Pancreas (tissue), 10 donors: ENCODE measurements at regions not wholly inside any gene's neighbourhood (a gene's known extent, or its start where the extent isn't known, plus 50 kb on each side); places are given as distances from the start of the nearest gene placed in this dataset.

Source experiments
- ATAC-seq, 4 donors: fragments of 200-7000 bp; cut with Tn5 transposase; one replicate each; pipeline versions ENCODE4 v1.8.0 to v1.9.1; 2020; ENCODE audit warnings: mild to moderate bottlenecking in 4 of 4, moderate library complexity in 4 of 4
- DNase-seq, 6 donors: peaks; one replicate each; pipeline ENCODE4 v3.0.0-alpha.2; 2020
- FAIRE-seq: peaks from 2 replicates; lab custom pipeline; 2012; peaks lifted over from hg19 to GRCh38; lab: Jason Lieb, UNC
- H3K27ac ChIP-seq, 4 donors: fragments of 200-600 bp; sonication (generic); 1 replicate in 3 of 4; 2 replicates in 1 of 4; pipeline versions ENCODE4 v1.5.0 to v1.8.0; 2020
- H3K27me3 ChIP-seq, 4 donors: fragments of 200-600 bp; one replicate each; pipeline ENCODE4 v1.8.0; 2021
- H3K36me3 ChIP-seq, 3 donors: fragments of 200-600 bp; sonication (generic) in 1 of 3; one replicate each; pipeline versions ENCODE4 v1.5.0 to v1.8.0; 2020 to 2021
- H3K4me1 ChIP-seq, 3 donors: fragments of 200-600 bp; one replicate each; pipeline ENCODE4 v1.8.0; 2021
- H3K4me3 ChIP-seq, 4 donors: fragments of 200-600 bp; sonication (generic) in 2 of 4; one replicate each; pipeline versions ENCODE4 v1.5.0 to v1.8.0; 2020 to 2021
- H3K9me3 ChIP-seq, 4 donors: fragments of 200-600 bp; one replicate each; pipeline ENCODE4 v1.8.0; 2021
- WGBS, 2 donors: extraction: QIAGEN DNeasy Blood & Tissue Kit; methylation state at CpG; one replicate each; pipeline ENCODE4 v1.1.7; 2013; 5-methylcytosine and 5-hydroxymethylcytosine counted together
- intact Hi-C, 3 donors: fragments of 100-400 bp; cut with DNase I; formaldehyde crosslinking; loops; one replicate each; pipeline versions ENCODE4 v1.11.1 to v1.14.2; 2022
- TF ChIP-seq, protein P1 (sequence below), 4 donors: fragments of 200-600 bp; sonication (generic) in 3 of 4; IDR thresholded peaks; one replicate each; pipeline versions ENCODE4 v1.5.0 to v1.8.0; 2021; ENCODE audit warnings: antibody characterized with exemption in 4 of 4
- donor health status: healthy with polysubstance abuse.
- donor health status: DM: no; HTN: no; CAD: no; lungs with moderate emphysema.
- donor health status: DM: no; HTN: no; CAD: no.
- donor health status: control.
- donor health status: control.
- donor health status: Bipolar disorder and iron deficiency.
- donor health status: DM: yes; HTN: yes; CAD: no.
- donor health status: DM: no; HTN: no; CAD: no.
- donor health status: DM: no; HTN: no; CAD: no.
- donor health status: DM: yes; HTN: yes; CAD: no.

DNA sequence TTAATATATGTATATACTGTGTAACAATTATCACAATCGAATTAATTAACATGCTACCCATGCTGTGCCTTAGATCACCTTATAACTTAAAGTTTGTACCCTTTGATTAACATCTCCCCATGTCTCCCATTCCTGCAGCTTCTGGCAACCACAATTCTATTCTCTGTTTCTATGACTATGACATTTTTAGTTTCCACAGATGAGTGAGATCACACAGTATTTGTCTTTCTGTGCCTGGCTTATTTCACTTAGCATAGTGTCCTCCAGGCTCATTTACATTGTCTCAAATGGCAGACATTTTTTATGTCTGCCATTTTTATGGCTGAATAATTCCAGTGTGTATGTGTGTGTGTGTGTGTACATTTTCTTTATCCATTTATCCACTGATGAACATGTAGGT lies 146.1 kb upstream of the SLC28A3 start:
- H3K9me3 ChIP-seq = no peaks in the 10 kb centered on the region
- H3K4me3 ChIP-seq = no peak overlapping the region
- TF ChIP-seq, protein P1, sequence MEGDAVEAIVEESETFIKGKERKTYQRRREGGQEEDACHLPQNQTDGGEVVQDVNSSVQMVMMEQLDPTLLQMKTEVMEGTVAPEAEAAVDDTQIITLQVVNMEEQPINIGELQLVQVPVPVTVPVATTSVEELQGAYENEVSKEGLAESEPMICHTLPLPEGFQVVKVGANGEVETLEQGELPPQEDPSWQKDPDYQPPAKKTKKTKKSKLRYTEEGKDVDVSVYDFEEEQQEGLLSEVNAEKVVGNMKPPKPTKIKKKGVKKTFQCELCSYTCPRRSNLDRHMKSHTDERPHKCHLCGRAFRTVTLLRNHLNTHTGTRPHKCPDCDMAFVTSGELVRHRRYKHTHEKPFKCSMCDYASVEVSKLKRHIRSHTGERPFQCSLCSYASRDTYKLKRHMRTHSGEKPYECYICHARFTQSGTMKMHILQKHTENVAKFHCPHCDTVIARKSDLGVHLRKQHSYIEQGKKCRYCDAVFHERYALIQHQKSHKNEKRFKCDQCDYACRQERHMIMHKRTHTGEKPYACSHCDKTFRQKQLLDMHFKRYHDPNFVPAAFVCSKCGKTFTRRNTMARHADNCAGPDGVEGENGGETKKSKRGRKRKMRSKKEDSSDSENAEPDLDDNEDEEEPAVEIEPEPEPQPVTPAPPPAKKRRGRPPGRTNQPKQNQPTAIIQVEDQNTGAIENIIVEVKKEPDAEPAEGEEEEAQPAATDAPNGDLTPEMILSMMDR (IDR thresholded peaks at IDR 0.05) = no peak
- intact Hi-C loops = no loop called here
- FAIRE-seq (no peak), DNase-seq (no peak), ATAC-seq (no peak)
- WGBS, 2 donors = 38 to 48% methylated on average over 1 of the region's 1 CpG
- no peaks in the 10 kb centered on the region for H3K27me3 ChIP-seq
- no peak overlapping the region for H3K27ac ChIP-seq
- H3K36me3 ChIP-seq = no peaks in the 10 kb centered on the region
- no peaks in the 10 kb centered on the region for H3K4me1 ChIP-seq

DNA sequence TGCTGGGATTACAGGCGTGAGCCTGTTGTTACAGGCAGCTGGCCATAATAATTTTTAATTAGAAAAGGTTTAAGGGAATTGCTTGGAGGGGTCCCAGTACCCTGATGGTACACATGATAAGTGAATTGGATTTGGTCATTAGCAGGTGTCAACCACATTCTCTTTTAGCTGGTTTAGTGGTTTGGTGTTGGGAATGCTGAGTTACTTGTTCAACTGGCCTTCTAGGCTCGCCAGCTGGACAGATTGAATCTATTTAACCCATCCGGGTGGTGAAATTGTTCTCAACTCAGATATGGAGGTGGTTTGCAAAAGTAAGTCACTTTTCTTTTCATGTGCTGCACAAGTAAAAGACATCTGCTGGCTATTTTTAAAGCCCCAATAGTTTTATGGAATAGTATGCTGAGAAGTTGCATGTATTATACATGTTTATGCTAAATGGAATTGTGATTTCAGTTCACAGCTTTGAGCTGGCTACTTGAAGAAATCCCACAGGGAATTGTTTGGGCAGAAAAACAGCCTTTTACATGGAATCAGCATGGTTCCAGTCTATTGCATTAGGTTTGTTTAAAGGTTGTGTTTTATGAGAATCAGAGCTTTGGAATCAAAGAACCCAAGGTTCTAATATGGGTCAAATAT lies 149.8 kb upstream of the SLC28A3 start:
- Histone ChIP-seq H3K4me1 (no peaks in the 10 kb centered on the region), H3K36me3 (no peaks in the 10 kb centered on the region), H3K4me3 (no peak overlapping the region), H3K9me3 (no peaks in the 10 kb centered on the region), H3K27ac (no peak overlapping the region), H3K27me3 (no peaks in the 10 kb centered on the region)
- DNase-seq (no peak), FAIRE-seq (no peak), ATAC-seq (no peak)
- WGBS, 2 donors = 82 to 90% methylated on average over 3 of the region's 3 CpGs
- intact Hi-C loops = no loop called here
- TF ChIP-seq, protein P1 (IDR thresholded peaks at IDR 0.05) = no peak

DNA sequence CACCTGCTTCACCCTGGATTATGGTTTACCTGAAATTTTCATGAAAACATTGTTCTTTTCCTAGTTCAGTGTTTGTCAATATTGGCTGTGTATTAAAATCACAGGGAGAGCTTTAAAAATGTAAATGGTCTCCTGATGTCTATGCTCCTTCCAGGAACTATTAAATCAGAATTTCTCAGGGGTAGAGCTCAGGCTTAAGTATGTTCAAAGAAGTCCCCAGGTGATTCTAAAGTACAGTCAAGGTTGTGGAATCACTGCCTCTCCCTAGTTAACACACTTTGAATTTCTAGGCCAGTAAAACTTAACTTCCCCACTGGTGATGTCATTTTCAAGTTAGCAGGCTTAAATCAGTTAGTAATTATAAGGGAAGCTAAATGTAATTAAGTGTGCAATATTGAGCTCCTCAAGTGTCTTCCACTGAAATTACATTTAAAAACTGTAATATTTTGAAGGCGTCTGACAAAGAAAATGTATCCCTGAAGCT lies 150.3 kb upstream of the SLC28A3 start:
- intact Hi-C loops = no loop called here
- FAIRE-seq = no peak
- no peak for ATAC-seq

DNA sequence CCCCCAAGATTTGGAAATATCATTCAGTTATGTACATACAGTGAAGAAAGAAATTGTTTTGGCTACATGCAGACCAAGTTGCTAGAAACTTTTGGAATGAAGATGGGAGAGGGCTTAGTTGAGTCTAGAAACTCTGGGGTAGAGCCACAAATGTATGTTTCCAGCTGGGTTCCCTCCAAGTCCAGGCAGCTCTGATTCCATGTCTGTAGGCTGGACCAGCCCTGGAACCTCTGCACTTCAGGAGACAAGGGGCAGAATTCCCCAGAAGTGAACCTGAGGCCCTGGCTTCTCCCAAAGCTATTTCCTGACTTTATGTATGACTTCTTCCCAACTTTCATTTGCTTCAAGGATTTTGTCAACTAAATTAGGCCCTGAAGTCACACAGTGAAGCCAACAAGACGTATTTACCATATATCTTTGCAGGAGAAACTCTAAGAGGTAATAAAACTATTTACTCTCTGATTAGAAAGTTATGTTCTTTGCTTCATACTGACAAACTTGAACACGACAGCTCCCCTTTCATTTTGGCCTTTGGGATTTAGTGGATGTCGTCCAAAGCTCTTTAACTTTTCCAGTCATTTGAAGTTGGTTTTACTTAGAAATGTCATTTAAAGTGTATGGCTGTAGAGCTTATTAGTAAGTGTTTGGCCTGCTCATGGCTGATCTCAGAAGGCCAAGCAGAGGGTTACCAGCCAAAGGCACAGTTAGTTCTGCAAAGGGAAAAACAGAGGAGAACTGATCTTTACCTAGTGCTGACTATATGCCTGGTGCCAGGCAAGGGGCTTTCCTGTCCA lies 152.0 kb upstream of the SLC28A3 start:
- FAIRE-seq (no peak), ATAC-seq (no peak), DNase-seq (no peak)
- Histone ChIP-seq H3K9me3 (no peaks in the 10 kb centered on the region), H3K4me3 (no peak overlapping the region), H3K4me1 (no peaks in the 10 kb centered on the region), H3K27ac (no peak overlapping the region), H3K36me3 (no peaks in the 10 kb centered on the region), H3K27me3 (no peaks in the 10 kb centered on the region)
- intact Hi-C loops = no loop called here
- 70 to 78% methylated on average over 3 of the region's 3 CpGs for WGBS, 2 donors
- TF ChIP-seq, protein P1 (IDR thresholded peaks at IDR 0.05) = no peak

More for the DNA sequence above, 150.3 kb upstream of the SLC28A3 start:
- no peaks in the 10 kb centered on the region for H3K9me3 ChIP-seq
- DNase-seq = no peak
- no peaks in the 10 kb centered on the region for H3K36me3 ChIP-seq
- 67 to 95% methylated on average over 1 of the region's 1 CpG for WGBS, 2 donors
- TF ChIP-seq, protein P1 (IDR thresholded peaks at IDR 0.05) = no peak
- H3K4me1 ChIP-seq = no peaks in the 10 kb centered on the region
- no peak overlapping the region for H3K27ac ChIP-seq
- H3K27me3 ChIP-seq = no peaks in the 10 kb centered on the region
- H3K4me3 ChIP-seq = no peak overlapping the region
